ENCODE measurements at regions not wholly inside any gene's neighbourhood (a gene's known extent, or its start where the extent isn't known, plus 50 kb on each side); places are given as distances from the start of the nearest gene placed in this dataset.

DNA sequence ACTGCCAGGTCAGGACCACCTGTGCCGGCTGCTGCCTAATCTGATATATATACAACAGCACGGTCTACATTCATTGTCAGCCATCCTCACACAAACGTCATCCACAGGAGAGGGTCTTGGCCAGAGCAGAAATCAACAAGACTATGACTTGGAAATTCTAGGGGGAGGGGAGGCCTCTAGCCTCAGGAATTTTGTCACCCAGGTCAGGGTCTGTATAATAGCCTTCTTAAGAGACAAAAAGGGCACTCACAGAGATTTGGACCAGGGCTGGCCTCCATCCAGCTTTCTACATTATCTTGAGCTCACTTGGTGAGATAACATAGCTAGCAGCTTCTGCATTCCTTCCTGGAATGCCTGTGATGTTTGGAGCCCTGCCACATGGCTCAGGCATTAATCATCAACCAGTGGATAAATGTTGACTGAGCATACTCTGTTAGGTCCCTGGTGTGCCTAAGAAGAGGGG, 50.4 kb upstream of the CTIF start:
- DNase-seq, result no peak

DNA sequence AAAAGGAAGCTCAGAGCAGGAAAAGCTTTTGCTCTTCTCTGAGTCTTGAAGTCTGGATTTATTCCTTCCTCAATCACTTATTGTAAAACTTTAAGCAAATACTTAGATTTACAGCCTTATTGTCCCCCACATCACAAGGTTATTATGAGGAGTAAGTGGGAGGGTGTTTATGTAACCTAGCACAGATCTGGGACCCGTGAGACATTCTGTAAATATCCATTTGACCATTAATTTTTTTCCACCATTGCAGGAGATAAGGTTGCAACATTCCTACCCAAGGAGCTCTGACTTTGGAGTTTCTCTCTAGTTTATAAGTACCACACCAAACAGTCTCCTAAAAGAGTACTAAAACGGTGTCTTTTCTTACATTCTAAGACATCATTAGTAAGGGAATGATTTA, 52.1 kb upstream of the CTIF start:
- no peak for DNase-seq

DNA sequence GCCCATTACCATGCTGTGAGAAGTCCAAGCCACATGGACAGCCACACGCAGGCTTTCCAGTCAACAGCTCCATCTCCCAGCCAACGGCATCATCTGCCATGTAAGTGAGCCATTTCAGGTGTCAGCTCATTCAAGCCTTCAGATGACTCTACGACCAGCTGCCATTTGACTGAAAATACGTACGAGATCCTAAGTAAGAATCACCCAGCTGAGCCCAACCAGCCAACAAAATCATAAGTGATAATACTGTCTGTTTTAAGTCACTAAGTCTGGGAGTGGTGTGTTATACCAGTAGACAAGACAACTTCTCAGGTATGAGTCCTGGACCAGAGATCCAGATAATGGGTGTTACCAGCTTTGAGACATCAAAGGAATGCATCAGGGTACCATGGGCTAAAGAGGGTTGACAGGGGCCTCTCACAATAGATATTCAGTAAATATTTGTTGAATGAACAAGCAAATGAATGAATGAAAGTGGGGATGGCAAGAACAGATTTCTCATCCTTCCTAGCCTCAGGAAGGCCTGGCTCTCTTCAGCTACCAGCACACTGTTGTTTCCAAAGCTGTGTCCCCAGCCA, 52.9 kb upstream of the CTIF start:
- DNase-seq, result no peak

DNA sequence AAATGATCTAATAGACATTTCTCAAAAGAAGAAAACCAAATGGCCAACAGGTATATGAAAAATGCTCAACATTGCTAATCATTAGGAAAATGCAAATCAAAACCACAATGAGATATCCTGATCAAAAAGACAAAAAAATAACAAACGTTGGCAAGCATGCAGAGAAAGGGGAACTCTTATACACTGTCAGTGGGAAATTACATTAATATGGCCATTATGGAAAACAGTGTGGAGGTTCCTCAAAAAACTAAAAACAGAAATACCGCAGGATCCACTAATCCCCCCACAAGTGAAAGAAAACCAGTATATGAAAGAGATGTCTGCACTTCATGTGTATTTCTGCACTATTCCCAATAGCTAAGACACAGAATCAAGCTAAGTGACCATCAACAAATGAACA, 57.7 kb upstream of the CTIF start:
- no peak for DNase-seq

DNA sequence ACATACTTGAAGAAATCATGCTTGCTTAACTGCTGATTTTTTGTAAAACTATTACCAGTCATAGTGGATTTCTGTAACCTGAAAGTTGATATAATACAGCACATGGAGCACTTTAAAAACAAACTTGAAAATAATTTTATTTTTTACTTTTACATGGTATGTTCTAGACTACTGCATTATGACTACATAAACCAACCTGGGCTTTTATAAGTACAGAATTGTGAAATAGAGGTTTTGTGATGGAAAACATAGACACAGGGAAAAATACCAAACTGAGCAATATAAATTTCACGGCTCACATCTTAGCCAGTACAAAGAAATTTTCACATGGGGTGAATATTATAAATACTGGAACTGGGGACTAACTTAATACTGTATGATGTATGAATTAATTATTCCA, 59.3 kb upstream of the CTIF start:
- no peak for DNase-seq

DNA sequence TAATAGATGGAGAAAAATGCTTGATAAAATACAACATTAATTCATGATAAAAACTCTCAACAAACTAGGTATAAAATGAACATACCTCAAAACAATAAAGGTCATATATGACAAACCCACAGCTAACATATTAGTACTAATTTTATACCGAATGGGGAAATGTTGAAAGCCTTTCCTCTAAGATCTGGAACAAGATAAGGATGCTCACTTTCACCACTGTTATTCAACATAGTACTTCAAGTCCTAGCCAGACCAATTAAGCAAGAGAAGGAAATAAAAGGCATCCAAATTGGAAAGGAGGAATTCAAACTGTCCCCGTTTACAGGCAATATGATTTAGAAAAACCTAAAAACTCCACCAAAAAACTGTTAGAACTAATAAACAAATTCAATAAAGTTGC, 61.5 kb upstream of the CTIF start:
- no peak for DNase-seq

DNA sequence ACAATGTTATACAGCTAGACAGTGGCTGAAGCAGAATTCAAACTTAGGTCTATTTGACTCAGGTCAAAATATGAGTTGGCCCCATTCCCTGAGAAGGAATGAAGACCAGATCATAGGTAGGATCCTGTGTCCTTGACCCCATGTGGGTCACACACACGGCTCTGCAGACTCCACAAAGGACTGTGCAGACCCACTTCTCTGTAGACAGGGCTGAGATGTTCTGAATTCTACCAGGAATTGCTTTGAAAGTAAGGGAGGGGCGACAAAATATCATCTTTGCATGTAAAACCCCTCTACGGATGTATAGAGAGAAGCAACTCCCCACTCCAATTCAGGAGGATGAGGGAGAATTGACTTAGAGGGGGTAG, 62.3 kb upstream of the CTIF start:
- DNase-seq, result no peak

DNA sequence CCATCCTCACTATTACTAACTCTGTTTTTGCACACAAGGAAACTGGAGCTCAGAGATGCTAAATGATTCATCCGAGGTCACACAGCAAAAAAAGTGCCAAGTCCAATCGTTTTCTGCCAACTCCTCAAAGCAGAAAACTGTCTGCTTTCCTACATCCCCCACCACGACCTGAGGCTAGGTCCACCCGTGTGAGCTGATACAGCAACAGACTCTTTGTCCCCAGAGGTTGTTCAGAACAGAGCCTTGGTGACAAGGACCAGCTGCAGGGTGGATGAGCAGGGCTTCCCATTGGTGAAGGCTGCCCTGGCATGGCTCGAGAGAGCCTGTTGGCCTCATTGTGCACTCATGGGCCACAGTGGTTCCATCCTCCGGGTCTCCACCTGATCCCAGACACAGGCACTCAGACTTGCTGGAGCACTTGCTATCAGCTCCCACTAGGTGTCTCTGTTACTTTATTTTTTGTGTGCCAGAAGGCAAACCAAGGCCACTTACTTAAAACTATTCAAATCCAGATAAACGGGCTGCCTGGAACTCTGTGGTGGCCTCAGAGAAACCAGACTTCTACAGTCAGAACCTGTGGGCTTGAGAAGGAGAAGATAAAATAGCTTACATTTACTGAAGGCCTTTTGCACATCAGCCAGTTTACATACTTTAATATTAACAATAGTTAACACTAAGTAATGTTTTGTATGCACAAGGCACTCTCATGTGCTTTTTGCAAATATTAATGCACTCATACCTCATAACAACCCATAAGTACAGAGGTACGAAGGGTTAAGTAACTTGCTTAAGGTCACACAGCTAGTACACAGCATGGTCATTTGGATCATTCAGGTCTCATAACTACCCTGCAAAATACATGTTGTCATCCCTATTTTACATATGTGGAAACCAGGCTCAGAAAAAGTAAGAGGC, 62.9 kb upstream of the CTIF start:
- peak in 1 of 2 donors; percentile 9 for DNase-seq

DNA sequence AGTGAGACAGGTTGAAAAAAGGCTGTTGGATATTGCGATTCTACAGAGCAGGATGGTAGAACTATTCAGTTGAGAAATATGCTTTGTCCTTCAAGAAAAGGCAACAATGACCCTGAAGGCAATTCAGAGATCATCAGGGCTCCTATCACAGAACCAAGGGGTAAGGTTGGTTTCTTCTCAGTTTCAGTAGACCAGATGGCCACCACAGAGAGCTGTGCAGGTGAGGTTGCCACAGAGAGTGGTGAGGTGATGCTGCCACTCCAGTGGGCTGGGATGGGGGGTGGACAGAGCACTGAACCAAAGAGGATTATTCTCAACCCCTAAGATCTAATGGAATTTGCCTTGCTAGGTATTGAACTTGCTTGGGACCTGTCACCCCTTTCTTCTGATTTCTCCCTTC, 64.6 kb upstream of the ZBTB7C start:
- no peak for DNase-seq

DNA sequence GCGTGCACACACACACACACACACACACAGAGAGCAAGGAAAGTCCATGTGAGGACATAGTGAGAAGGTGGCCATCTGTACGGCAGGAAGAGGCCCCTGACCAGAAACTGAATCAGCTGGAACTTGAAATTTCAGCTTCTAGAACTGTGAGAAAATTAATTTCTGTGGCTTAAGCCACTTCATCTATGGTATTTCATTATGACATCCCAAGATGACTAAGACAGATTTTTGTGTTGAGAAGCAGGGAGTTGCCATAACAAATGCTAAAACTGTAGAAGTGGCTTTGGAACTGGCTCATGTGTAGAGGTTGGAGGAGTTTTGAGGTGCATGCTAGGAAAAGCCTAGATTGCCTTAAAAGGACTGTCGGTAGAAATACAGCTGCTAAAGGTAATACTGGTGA, 63.4 kb upstream of the ZBTB7C start:
- no peak for DNase-seq

DNA sequence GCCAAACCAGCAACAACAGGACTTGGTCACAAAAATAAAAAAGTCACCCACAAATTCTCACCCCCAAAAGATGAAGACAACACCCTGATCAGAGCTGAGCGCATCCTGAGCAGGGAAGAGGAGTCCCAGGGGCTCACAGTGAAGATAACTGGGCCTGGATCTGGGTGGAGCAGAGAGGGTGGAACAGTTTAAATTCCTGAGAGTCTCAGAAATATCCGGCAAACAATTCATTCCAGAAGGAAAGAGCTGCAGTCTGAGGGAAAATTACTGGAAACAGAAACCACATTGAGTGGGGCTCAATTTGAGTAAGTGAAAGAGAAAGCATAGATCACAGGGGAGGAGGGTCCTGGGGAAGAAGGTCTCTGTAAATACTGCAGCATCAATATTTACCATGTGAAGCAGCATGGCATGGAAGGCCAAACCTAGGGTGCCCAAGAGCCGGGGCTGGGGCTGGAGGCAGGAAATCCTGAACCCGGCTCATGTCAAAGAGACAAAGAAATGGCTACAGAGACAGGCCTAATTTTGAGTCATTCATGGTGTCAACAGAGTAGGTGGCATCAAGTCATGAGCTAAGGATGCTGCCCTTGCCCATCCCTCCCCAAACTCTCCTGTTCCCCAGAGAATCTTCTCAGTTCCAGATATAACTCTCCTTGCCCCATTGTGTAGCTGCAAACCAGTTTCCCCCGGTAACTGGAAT, 61.4 kb upstream of the ZBTB7C start:
- DNase-seq, result no peak

DNA sequence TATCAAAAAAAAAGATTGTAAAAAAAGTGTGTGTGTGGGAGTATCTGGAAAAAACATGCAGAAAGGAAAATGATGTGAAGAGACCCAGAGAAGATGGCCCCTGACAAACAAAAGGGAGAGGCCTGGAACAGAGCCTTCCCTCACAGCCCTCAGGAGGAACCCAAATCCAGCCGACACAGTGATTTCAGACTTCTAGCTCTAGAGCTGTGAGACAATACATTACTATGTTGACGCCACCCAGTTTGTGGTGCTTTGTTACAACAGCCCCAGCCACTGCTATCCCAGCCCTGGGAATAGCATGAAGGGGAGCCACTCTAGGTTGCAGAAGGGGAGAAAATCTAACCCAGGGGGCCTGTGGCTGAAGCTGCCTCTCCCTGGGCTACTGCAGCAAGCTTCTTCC, 59.0 kb upstream of the ZBTB7C start:
- no peak for DNase-seq

DNA sequence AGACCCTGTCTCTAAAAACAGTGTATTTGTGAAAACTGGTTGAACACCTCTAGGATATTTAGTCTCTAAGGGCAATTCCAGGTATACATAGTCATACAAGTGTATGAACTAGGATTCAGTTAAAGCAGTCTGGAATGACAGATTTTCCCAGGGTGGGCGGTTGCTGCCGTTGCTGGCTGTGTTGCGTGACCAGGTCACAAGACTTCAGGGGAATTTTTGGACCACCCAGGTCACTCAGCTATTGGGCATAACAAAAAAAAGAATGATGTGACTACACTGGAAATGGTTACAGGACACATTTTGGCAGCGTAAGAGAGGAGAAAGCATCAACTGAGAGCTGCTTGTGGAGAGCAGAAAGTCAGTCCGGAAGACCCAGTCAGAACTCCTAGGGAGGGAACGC, 58.0 kb upstream of the ZBTB7C start:
- no peak for DNase-seq

DNA sequence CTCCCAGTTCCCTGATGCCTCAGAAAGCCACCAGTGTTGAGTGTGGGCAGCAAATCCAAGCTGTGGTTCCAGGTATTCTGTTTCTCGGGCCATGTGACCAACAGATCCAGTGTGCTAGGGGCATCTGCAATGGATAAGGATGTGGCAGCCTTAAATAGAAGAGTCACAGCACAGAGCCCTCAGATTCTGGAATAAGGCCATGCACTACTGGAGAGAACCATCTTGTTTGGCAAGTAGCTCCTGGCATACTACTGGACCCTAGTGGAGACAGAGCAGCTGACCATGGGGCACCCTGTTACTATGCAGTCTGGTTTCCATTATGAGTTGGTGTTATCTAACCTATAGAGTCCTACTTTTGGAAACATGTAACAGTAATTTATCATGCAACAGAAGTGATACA, 53.3 kb upstream of the ZBTB7C start:
- DNase-seq, result no peak

DNA sequence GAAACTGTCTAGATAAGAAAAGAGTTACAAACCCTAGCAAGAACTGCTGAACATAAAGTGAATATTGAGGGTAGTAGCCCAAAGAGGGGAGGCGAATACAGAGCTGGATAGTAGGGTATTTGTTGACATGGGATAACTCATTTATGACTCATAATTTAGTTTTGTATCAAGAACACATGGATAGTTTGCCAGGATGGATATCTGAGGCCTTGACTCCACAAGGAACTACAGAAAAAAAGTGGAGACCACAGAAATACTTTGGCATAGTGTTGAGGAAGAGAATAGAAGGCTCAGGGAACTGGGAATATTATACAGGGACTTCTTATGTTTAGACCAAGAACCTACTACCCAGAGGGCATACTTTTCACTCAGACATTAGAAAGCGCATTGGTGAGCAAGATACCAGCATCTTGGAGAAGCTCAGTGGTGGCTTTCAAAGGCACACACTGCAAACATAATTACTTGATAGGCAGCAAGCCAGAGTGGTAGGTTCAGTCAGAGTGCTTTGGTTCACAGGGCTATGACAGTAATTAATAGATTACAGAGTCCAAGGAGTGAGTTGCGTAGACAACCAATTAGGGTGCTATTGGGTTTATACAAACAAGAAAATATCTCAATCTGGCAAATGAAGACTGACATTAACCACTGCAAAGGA, 51.9 kb upstream of the ZBTB7C start:
- DNase-seq, result no peak

DNA sequence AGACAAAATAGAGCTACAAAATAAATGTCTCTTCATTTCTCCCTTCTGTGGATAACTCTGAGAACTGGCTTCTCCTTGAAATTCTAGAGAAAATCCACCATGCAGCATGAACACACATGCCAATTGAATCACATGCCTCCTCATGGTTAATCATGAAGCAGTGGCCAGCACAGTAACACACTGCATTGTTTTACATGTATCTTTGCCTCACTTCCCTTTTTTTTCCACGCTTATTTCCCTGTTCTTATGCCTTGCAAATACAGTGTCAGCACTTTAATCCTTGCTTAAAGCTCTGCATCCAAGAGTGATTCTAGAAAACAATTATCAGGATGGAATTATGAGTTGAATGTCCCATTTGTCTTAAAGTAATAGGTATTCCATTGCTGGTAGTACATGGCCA, 50.3 kb upstream of the ZBTB7C start:
- no peak for DNase-seq

DNA sequence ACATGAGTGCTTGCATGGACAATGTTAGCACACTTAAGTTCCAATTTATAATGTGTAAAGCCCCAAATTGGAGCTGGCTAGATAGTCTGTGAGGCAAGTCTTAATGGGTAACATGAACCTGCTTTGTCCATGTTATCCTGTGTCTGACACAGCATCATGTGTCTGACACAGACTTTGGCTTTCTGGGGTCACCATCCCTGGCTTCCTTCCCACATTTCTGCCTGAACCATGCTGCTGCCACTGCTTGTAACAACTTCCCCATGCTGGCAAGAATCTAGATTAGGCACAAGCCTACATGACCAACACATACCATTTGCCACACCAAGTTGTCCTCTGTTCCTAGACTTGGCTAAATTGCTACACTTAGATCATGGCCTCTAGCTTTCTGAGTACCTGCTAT, 49.8 kb upstream of the ZBTB7C start:
- DNase-seq, result no peak
